ENCODE measurements at regions not wholly inside any gene's neighbourhood (a gene's known extent, or its start where the extent isn't known, plus 50 kb on each side); places are given as distances from the start of the nearest gene placed in this dataset.

DNA sequence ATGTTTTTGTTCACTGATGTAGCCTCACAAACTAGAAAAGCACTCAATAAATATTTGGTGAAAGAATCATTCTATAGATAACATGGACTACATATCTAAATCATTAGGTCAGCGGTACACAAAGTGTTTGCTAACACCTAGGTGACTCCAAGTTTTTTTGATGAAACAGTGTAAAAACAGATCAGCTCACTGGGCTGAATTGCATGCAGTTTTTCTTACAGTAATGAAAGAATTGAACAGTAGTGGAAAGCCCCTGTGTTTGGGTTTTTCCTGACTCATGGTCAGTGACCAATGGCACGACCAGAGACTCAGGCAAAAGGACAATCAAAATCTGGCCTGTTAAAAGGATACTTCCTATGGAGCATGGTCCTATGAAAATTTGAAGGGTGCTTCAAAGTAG is 384.3 kb upstream of the EPHA6 start:
- TF ChIP-seq POLR2A (IDR thresholded peaks at IDR 0.05), result no peak
- TF ChIP-seq, protein P1, sequence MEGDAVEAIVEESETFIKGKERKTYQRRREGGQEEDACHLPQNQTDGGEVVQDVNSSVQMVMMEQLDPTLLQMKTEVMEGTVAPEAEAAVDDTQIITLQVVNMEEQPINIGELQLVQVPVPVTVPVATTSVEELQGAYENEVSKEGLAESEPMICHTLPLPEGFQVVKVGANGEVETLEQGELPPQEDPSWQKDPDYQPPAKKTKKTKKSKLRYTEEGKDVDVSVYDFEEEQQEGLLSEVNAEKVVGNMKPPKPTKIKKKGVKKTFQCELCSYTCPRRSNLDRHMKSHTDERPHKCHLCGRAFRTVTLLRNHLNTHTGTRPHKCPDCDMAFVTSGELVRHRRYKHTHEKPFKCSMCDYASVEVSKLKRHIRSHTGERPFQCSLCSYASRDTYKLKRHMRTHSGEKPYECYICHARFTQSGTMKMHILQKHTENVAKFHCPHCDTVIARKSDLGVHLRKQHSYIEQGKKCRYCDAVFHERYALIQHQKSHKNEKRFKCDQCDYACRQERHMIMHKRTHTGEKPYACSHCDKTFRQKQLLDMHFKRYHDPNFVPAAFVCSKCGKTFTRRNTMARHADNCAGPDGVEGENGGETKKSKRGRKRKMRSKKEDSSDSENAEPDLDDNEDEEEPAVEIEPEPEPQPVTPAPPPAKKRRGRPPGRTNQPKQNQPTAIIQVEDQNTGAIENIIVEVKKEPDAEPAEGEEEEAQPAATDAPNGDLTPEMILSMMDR (IDR thresholded peaks at IDR 0.05), result no peak

All from Peyer's patch (tissue), 4 donors.